HG02884 (cell line): ENCODE measurements at regions not wholly inside any gene's neighbourhood (a gene's known extent, or its start where the extent isn't known, plus 50 kb on each side); places are given as distances from the start of the nearest gene placed in this dataset.
A peak's percentile ranks its signal among the peaks of the same experiment; 100 is the strongest.
"Not testable (repeated sequence)": the region's sequence is repeated elsewhere in the genome, so short reads cannot be mapped to it uniquely, and the experiment has no call there.

Experiments
- ATAC-seq: cut with Tn5 transposase; IDR thresholded peaks from one replicate; pipeline ENCODE4 v1.9.1; 2021; ENCODE audit warnings: mild to moderate bottlenecking, moderate library complexity; ENCODE audit not compliant: unreplicated experiment

DNA sequence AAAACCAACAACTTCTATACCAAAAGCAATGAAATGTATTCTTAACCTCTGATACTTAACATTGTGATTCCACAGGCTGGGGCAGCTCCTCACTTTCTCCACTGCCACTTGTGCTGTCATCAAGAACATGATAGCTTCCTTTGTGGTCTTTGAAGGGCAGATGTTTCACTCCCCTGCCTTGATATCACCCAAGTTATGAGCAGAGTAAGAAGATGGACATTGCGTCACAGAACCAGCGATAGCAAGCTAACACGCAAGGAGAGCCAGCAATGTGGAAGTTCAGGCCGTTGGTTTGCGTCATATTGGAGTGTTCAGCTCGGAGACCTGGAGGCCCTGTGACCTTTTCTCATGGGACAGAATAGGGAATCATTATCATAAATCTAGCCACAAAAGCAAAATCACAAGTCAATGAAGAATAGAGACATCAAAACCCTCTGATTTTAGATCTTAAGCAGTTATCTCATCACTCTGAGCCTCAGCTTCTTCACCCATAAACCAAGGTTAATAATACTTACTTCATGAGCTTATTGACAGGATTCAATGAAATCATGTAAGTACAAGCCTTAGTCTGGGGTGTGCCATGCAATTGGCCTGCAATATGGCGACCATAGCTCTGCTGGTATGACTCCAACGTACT is 183.8 kb upstream of the THBS1 start:
- ATAC-seq = no peak

DNA sequence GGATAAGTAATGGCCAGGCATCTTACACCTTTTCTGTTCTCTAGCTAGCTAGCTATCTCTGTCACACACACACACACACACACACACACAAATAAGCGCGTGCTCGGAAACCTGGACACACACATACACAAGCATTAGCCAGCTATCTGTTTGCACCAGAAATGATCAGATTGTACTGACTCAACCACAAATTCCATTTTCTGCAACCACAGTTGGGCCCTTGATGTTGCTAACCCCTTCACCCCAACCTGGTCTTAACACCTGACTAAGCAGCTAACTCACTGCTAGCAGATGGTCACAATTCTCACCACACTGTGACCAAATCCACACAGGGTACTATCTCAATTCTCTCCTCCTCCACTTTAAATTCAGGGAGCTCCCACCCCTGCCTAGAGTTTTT is 183.0 kb upstream of the THBS1 start:
- ATAC-seq = no peak

DNA sequence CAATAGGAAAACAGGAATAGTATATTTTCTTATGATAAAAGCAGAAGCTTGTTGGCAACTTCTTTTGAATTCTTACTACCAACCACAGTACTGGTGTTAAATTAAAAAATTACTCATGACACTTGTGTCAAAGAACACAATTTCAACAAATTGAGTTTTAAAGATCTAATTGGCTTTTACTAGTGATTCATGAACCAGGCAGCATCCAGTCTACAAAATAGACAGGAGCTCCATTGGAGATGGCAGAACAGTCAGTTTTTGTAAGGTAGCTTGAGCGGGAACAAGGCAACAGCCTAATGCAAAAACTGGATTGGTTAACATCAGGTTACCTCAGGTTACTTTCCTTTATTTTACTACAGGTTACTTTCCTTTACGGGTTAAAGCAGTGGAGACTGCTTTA is 181.3 kb upstream of the THBS1 start:
- ATAC-seq = no peak

DNA sequence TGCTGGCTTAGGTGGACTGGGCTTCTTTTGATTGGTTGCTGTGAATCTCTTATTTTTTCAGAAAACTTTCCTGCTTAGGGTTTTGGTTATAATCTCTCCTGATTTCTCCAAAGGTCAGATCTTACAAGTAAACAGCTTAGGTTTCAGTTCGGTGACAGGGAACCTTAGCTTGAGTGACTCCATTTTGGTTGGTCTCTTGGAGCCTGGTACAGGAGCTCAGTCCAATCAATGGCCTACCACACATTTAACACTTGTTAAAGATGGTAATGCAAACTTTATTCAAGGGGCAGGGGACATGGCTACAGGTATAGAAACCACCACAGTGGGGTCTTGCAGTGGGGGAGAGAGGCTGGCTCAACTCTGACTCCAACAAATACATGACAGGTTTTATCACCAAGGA is 180.9 kb upstream of the THBS1 start:
- ATAC-seq = no peak

DNA sequence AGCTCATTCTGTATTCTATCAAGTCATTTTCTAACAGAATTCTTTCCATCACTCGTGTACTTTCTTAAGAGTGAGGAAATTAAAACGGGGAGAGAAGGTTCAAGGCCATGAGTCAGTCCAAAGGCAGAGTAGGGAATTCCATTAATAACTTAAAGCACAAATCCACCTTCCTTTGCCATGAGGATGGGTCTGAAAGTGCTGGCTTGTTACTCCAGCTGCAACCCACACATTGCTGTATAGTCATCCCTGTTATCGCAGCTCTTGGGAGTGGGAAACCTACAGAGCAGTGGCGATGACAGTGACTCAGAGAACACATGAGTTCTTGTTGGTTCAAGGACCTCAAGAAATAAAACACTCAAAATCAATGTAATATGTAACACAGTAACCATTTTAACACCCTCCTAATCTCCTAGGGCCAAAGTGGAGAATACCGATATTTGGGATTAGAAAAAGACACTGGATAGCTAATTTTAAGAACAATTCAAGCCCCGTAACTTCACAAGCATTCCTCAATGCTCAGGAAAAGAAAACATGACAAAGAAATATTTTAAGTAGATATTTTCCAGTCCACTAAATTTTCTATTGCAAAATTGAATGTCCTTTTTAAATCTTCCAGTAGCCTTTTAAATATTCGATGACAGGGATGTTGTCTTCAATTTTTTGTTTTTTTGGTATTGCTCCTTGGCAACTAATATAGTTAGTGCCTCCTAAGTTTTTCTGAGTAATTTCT is 179.9 kb upstream of the THBS1 start:
- no peak for ATAC-seq

DNA sequence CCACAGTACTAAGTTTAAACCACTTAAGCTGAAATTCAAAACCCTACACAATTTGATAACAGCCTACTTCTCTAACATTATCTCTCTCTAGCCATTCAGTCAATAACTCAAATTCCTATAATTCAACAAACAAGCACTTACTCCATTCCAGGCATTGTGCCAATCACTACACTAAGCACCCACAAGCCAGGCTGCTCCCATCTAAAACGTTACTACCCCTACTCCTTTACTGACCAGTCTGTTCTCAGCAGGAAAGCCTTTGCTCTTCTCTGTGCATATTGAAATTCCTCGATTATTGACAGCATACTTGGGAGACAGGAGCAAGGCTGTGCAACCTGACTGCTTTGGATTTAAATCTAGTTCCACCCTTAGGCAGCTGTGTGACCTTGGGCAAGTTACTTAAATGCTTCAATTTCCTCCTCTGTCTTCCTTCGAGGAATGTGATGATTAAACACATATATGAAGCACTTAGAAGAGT is 177.2 kb upstream of the THBS1 start:
- ATAC-seq = no peak

DNA sequence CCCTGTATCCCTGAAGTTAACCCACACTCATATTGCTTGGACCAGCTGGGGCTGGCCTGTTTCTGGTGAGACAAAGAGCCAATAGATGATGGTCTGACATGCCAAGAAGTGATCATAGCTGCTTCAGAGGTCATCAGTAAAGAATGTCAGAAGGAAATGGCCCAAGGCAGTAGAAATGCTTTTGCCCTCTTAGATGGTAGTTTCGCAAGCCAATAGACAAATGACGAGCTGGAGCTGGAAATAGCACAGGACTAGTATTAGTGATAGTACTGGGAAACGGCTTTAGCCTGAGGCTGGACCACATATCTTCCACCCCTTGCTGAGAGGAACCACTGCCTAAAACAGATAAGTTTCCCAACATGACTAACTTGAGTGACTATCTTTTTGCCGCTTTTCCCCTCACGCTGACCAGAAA is 176.1 kb upstream of the THBS1 start:
- no peak for ATAC-seq

DNA sequence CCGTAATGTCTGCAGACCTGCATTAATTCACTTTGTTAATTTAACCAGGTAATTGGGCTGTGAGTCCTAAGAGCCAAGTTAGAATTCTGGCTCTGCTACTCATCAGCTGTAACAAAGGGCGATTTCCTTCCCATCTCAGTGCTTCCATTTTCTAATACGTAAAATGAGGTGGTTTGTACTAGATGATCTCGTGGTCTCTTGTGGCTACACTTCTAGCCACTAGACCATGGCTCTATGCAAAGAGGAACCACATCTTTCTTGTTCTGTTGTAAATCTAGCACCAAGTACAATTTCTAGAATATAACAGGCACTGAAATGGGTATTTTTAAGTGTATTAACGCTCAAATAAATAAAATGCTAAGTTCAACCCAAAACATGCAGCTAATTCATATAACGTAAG is 174.4 kb upstream of the THBS1 start:
- ATAC-seq = peak; percentile 55

DNA sequence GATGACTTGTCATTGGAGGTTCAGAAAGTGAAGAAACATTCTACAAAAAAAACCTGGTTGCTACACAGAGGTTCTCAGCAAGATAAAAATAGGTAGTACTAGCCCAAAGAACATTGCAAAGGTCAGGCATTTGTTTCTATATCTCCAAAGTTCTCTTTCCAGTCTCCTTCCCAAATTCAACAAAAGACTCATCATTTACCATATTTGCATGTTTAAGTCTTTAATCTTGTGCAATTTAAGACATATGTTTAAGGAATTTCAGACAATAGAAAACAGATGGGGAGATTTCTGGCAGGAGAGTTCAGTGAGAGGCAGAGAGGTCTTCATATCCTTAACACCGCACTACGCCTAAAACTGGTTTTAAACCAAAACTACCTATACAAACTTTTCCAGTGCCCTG is 173.8 kb upstream of the THBS1 start:
- no peak for ATAC-seq

DNA sequence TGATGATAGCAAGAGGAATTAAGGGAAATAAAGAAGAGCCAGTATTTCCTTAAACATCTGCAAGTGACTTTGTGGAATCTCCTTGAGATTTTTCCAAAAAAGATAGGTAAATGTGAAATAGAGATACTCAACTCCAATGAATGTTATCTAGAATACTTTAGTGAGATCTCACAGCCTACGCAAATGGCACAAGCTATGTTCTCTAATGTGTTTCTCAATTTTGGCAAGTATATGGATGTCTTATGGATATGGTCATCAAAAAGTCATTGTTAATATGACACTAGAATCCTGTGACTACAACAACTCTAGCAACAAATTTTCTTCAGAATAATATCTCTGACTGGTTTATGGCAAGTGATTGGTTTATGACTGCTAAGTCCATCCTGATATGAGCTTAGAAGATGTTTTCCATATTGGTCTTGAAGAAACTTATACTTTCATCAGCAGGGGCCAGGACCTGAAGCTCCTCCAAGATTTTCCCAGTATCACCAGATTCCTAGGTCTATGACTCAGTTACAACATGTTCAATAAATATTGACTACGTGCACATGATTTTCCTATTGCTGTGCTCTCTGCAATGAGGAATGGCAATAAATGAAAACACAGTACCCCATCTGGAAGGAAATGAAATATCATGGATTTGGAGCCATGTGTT is 170.9 kb upstream of the THBS1 start:
- ATAC-seq = no peak

DNA sequence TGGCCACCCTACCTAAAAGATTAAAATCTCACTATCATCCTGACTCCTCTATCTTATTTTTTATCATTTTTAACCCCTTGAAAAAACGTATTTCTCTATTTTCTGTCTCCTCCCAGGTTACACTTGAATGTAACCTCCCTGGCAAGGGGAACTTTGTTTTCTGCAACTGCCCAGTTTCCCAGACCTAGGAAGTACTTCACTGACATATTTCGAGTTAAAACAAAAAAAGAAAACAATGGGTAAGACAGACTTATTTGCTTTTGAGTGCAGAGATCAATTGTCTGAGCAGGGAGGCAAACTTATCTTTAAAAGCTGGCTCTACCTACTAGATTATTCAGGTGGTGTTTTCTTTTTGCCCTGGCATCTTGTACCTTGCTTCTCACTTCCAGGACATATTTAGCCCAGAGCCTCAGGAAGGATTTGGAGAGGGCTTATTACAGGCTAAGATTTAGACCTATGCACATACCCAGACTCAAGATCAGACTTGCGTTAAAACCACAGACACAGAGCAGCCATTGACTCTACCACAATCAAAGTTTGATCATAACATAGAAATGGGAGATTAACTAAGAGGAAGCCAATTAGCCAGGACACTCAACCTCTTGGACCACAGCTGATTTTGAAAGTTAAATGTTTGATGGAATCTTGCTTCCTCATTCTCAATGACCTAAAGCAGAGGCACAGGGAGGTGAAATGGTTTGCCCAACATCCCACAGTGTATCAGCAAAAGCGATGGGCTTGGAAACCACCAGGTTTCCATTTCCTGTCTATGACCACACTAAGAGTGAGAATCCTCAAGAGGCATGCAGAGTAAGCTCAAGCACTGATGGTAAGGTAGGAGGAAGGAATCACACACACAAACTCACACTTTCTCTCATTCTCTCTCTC is 169.5 kb upstream of the THBS1 start:
- peak; percentile 98 for ATAC-seq

DNA sequence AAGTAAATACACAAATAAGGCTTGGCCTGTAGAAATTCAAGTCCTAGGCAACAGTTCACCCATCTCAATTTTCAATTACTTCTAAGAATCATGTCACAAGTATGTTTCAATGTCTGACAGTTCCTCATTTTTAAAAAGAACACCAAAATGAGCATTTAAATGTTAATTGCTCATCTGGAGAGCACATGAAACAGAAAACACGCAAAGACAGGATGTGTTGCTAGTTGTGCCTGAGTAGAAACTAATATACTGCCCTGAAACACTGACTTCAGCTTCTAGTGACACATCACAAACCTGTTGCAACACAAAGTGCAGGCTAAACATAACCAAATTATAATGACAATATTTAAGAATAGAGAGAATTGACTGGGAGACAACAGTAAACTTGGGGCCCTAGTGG is 167.3 kb upstream of the THBS1 start:
- ATAC-seq = peak; percentile 43

DNA sequence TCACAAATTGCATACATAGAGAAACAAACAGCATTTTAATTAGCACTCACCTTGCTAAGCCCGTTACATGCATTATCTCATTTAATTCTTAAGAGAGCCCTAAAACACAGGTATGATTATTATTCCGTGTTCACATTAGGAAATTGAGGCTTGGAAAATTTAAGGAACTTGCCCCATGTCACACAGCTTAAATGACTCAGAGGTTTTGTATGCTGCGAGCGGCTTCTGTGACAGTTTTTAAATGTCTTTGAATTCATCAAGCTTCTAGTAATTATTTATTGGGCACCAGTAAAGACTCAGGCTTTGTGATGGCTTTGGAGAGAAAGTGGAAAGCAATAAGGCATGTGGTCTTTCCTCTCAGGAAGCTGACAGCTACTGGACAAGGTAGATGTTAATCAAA is 166.7 kb upstream of the THBS1 start:
- ATAC-seq = no peak

DNA sequence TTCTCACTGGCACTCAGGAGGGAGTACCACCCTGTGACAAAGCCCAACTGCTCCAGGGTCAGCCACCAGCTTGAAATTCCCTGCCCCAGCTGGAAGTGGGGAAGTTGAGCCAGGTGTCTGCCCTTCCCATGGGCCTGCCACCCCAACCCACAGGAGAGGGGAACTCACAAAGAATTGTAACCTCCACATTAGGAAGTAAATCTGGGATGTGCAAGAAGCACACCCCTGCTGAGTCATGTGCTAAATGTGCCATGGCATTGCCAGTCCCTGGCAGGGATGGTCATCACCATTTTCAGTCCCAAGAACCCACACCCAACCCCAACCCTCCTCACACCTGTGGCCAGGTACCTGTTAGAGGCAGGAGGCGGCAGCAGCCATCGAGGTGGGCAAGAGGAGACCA is 165.2 kb upstream of the THBS1 start:
- no peak for ATAC-seq

DNA sequence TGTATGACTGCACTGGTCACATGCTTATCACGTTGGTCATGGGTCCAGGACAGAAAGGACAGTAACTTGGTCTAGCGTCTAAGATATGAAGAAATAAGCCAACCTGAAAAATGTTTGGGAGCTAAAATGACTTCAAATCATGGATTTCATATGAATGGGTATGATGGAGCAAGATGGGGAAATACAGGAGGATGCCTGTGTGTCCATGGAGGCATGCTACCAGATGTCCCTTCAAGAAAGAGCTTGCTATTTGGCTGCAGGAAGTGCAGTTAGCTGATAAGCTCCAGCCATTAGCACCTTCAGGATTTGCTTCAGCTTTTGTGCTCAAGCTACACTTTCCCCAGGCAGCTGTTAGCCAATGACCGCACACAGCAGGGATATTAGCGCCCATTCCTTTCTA is 164.6 kb upstream of the THBS1 start:
- ATAC-seq = no peak

DNA sequence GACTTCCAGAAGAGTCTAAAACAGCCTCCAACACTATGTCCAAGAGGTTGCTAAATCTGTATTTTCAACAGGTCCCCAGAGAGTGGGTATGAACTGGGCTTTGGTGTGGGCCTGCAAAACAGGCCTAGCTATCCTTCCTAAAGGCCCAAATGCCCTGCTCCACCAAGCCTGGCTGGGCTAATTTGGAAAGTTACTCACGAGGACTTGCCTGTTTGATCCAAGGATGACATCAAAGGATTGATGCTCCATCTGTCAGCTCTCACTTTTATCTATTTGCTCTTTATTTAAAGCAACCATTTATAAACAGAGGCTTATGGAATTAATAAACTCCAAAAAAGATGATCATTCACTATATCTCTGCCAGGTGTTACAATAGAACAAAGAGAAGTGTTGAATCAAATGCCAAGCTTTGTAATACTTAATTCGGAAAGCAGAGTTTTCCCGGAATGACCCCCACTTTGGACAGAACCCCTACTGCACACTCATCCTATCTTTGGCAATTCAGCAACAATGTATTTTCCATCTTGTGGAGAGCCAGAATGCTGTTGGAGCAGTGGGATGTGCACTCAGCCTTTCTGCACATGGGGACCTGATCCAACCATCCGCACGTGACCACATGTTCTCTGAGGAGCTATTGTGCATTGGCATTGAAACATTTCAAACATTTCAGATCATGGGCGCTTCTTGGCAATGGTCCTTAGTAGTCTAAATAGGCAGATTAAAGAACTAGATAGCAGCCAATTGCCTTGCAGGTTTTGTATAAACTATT is 163.3 kb upstream of the THBS1 start:
- ATAC-seq = no peak

DNA sequence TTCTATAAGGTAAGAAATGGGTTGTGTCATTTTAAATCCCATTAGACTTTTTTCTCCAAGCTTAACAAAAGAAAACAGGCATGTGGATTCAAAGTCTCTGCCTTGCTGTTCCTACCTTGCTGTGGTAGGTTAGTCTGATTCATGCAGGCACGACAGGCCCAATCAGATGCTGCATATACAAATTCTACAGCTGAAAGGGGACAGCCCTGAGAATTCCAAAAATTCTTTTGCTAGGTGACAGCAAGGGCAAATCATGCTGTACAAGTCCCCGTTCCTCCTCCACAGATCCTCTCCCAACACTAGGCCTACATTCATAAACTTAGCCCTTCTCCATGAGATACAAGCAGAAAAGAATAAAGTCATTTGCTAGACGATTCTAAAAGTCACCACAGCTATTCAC is 161.2 kb upstream of the THBS1 start:
- ATAC-seq = no peak

DNA sequence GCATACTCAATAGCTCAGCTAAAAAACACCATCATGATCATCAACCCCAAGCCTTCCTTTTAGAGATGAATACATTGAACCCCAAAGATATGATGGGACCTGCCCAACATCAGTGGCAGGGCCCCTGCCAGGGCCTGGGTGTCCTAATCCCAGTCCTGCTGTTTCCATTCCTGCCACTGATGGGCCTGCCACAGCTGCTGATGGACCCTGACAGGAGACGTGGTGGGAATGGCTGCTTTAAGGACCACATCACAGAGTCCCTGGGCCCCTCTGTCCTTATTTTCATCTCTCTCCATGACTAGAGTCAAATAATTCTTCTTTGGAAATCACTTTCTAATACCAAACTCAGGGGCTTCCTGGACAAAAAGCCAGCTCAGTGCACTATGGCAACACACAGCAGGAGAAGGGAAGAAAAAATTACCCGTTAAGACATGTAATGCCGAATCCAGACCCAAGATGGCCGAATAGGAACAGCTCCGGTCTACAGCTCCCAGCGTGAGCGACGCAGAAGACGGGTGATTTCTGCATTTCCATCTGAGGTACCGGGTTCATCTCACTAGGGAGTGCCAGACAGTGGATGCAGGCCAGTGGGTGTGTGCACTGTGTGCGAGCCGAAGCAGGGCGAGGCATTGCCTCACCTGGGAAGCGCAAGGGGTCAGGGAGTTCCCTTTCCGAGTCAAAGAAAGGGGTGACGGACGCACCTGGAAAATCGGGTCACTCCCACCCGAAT is 160.6 kb upstream of the THBS1 start:
- not testable (repeated sequence) for ATAC-seq

DNA sequence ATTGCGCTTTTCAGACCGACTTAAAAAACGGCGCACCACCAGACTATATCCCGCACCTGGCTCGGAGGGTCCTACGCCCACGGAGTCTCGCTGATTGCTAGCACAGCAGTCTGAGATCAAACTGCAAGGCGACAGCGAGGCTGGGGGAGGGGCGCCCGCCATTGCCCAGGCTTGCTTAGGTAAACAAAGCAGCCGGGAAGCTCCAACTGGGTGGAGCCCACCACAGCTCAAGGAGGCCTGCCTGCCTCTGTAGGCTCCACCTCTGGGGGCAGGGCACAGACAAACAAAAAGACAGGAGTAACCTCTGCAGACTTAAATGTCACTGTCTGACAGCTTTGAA is 160.1 kb upstream of the THBS1 start:
- not testable (repeated sequence) for ATAC-seq
